LoVo (cell line): ENCODE measurements at regions not wholly inside any gene's neighbourhood (a gene's known extent, or its start where the extent isn't known, plus 50 kb on each side); places are given as distances from the start of the nearest gene placed in this dataset.

Experiments used
- DNase-seq: peaks from one replicate; pipeline ENCODE4 v3.0.0-alpha.2; 2016; ENCODE audit warnings: low spot score

DNA sequence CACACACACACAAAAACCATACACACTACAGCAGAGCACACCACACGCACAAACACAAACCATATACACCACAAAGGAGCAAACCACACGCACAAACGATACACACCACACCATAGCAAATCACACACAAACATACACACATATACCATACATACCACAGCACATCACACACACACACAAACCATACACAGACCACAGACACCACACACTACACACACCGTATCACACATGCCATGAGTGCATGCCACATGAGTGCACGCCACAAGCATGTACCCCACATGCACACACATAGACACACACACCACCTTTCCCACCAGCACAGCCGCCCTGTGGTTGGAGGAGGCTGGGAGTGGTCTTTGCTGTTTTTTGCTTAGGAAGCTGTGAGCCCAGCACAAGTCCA lies 517.1 kb upstream of the MYT1L start:
- DNase-seq = no peak

DNA sequence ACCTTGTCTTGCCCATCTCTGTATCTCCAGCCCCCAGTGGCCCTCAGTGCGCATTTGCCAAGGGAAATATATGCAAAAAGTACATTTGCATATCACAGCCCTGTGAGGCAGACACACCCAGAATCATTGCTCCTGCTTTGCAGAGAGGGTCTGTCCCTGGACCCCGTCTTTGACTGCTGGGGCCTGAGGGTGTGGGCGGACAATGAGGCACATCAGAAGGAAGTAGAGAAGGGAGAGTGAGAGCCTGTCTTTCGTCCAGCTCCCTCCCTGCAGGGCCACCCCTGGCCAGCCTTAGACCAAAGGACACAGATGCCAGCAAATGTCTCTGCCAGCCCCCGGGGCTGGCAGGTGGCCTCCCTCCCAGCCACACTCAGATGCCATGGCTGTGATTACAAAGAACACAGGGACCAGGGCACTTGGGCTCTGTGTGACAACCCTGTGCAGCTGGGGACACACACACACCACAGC lies 516.2 kb upstream of the MYT1L start:
- DNase-seq = no peak

DNA sequence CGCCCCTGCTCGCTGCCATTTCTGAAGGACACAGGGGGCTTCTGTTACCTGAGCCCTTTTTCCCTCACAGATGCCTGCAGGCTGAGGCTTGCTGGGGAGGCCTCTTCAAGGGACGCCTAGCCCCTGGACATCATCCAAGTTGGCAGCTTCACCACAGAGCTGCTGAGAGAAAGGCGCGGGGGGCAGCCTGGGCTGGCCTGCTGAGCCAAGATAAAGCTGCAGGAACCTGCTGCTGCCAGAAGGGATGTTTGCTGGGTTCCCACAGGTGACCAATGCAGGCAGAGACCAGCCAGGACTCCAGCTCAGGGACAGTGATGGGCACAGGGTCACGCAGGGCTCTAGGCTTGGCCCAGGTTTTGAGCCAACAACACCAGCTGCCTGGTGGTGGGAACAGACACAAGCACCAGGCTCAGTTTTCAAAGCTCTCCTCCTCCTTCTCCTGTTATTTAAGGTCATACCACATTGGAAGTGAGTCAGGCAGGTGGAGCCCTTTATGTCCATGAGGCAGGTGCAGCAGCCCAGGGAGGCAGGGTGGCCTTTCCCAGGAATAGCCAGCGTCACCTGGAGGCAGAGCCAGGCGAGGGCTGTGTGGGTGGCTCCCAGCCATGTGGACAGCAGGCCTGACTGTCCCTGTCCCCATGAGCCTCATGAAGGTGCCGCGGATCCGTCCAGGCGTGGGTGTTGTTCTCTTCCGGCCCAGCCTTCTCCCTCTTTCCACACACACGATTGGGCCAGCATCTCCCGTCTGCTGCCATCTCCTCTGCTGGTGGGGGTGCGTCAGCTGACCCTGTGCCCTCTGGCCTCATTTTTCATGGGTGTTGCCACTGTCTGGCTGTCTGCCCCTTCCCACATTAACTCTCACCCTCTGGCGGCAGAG lies 515.5 kb upstream of the MYT1L start:
- DNase-seq = no peak

DNA sequence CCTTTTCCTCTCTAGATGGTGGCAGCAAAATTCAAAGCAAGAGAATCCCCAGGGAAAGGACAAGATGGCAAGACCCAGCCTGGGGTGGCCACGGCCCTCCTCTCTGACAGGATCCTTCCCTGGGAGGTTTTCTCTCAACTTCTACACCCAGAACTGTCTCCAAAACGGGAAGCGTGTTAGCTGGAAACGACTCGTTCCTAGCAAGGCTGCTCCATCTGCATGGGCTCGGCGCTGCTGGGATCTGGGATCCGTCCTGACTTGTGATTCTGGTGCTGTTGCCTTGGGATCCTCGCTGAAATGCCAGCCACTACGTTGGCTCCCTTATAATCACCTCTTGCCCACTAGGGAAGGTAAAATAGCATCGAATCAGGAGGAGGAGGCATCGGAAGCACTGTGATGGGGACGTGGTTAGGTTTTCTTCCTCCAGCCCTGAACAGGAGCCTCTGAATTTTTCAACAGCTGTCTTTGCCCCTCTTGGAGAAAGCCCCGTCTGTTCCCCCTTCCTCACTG lies 514.8 kb upstream of the MYT1L start:
- no peak for DNase-seq

DNA sequence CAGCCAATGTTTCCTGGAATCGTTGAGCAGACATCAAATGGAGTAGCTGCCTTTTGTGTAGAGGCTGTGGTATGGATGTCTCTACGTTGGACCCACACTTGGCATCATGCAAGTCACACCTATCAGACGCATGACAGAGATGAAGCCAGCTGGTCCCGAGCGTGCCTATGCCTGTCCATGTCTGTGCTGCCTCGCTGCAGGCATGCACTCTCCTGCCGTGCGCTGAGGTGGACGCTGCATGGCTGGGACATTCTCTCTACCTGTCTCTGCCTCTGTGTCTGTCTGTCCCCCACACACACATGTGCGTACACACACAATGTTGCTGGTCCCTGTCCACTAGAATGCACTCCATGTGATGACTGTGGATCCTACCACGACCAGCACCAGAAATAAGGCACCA lies 514.2 kb upstream of the MYT1L start:
- DNase-seq = no peak

DNA sequence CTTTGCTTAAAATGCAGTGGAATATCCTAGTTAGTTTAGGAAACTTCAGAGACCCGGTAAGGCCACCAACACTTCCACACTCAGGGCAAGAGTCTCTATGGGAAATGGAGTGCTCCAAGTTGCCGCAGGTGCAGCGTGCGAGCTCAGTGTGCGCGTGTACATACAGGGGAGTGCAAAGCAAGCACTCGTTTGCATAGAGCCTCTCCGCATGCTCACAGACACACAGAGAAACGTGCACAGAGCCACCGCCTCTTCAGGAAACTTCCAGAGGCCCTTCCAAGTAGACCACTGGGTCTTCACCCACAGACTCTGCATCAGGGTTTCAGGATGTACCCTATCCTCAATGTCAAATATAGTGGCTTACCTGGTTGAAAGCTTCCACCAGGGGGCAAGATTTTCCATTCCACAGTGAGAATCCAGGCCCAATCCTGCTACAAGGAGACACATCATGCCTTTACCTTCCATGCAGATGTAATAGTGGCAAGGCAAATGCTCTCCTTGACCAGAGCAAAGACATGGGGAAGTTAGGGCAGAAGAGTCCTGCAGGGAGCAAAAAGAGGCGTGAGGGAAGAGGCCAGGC lies 513.0 kb upstream of the MYT1L start:
- DNase-seq = no peak

DNA sequence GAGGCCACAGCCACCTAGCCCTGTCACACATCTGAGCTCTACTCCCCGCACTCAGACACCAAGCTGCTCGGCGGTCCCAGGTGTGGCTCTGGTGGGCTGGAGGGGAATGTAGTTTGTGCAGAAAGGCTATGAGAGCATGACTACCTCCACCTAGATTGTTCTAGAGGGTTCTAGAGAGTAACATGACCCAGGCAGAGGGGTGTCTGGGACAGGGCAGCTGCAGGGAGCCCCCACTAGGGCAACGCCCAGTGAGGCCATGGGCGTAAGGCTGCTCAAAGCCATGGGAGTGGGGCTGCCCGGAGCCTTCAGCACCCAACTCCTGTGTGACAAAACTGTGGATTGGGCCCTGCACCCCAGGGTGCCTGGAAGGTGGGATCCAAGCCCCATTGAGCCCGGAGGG lies 511.4 kb upstream of the MYT1L start:
- no peak for DNase-seq

DNA sequence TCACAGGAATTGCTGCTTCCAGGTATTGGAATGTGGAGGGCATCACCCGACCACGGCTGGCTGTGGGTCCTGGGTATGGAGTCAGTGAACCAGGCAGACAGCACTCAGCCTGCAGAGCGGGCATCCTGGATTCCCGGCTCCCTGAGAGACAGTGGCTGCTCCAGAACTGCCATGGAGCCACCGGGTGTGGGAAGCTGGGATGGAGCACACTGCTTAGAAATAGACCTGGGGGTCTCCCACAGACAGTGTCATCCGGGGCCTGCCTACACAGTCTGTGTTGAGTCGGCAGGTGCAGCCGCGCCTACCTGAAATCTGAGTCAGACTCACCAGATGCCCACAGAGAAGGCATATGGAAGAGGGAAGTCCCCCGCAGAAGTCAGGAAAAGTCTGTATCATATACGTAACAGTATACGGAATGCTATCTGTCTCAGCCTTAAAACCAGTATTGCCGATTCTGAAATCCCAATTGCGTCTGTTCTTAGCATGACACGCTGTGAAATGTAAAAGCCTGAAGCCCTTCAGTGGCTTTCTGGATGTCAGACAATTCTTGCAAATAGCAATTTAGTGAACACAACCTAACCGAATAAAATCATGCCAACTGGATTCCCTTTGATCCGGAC lies 509.7 kb upstream of the MYT1L start:
- no peak for DNase-seq

DNA sequence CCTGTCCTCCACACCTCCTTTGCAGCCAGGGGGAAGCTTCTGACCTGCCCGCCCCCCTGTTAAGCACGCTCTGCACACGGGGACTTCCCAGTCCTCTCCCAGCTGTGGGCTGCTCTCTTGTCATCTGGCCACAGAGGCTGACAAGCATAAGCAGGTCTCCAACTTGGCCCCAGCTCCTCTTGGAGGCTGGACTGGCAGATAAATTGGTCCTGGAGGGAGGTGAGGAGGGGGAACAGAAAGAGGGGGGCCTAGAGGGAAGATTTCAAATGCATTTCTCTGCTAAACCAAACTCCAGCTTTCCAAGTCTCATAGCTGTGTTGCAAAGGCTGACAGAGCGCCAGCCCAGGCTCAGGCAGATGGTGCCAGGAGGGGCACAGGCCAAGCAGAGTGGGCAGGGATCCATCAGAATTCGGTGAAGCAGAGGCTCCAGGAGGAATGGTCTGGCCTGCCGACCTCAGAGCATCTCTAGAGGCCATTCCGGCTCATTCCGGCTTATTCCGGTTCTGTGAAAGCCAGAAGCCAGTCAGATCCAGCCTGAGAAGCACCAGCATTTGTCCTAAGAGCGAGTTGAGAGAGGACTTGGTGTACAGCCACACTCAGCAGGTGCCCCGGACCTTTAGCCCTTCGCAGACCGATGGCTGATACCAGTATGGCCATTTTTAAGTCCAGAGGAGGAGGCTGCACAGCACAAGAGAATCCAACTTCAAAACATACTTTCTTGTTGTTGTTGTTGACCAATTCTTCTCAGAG lies 508.9 kb upstream of the MYT1L start:
- DNase-seq = no peak

DNA sequence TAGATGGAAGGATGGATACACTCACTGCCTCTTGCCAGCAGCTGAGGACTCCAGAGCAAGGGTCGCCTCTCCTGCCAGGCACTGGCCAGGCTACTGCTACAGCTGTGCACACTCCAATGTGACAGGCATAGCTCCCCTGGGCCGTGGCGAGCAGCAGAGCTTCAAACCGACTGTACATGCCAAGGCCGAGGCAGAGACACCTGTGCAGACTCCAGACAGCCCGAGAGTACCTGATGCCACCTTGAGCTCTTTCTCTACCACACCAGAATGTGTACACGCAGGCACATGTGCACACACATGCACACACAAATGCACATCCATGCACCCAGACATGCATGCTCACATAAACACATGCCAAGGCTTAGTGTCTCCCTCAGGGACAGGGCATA lies 508.3 kb upstream of the MYT1L start:
- no peak for DNase-seq

DNA sequence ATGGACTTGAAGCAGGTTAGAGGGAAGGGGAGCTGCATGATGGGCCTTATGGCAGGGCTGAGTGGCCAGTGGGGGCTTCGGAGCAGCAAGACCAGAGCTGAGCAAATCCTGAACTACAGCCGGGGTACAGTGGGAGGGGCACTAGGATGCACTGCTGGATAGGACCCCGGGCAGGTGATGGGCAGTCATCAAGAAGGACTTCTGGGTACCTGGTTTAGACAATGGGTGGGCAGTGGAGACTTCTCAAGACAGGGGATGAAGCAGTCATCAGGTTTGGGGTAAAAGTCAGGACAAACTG lies 507.4 kb upstream of the MYT1L start:
- DNase-seq = no peak

DNA sequence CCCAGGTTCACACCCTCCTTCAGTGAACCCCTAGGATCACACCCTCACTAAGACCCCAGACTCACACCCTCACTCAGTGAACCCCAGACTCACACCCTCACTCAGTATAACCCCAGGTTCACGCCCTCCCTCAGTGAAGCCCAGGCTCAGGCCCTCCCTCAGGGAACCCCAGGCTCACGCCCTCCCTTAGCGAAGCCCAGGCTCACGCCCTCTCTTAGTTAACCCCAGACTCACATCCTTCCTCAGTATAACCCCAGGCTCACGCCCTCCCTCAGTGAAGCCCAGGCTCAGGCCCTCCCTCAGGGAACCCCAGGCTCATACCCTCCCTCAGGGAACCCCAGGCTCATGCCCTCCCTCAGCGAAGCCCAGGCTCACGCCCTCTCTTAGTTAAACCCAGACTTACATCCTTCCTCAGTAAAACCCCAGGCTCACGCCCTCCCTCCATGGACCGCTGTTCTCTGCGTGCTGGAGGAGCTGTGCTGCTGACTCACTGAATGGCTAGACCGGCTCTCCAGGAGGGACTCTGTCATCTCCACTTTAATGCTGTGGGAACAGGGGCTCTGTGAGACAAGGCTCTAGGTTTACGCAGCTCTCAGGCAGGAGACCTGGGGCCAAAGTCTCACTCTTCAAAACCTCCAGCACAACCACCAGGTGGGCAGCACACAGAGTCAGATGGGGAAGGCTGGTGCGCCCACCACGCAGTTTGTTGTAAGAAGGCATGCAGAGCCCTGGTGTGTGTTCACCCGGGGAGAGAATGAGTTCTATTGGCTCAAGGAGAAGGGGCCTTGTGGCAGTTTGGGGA lies 506.9 kb upstream of the MYT1L start:
- DNase-seq = no peak

DNA sequence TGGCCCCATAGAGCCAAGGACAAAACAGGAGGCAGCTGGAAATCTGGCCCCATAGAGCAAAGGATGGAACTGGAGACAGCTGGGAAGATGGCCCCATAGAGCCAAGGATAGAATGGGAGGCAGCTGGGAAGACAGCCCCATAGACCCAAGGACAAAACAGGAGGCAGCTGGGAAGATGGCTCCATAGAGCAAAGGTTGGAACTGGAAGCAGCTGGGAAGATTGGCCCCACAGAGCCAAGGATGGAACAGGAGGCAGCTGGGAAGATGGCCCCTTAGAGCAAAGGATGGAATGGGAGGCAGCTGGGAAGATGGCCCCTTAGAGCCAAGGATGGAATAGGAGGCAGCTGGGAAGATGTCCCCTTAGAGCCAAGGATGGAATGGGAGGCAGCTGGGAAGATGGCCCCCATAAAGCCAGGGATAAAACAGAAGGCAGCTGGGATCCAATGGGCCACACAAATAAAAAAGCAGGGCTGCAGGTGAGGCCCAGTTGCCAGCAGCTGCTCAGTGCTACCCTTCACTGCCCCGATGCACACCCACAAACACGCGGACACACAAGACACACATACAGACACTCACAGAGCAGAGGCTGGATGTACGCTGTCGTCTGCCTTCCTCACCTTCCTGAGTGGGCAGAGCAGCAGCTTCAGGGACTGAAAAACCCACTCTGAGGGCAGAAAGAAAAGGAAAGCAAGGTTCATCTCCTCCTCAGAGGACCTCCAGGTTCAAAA lies 505.4 kb upstream of the MYT1L start:
- no peak for DNase-seq

DNA sequence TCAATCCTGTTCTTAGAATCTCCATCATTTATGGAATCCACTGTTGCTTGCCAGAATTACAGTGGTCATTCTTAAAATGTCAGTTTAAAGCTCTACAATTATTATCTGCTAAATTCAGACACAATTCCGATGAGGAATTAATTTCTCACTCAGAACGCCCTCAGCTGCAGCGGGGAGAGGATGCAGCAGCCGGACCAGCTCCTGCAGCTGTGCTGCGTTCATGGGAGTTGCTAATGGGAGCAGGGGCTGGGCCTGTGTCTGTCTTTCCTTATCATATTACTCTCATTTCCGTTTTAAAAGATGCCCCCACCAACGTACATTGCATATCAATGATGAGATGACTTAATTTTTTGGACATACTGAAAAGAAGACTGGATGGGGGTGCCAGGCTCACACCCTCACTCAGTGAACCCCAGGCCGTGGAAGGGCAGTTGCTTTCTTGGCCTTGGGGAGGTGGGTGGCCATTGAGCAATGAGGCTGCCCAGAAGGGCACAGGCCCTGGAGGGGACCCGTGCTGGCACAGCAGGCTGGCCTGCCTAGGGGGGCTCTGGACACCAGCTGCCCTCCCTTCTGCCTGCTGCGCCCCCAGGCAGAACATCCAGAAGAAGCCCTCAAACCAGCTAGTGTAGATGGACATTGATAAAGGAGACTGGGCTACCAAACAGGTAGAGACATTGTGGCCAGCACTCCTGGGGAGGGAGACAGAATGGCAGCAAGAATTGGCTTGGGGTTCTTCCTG lies 503.6 kb upstream of the MYT1L start:
- DNase-seq = no peak

DNA sequence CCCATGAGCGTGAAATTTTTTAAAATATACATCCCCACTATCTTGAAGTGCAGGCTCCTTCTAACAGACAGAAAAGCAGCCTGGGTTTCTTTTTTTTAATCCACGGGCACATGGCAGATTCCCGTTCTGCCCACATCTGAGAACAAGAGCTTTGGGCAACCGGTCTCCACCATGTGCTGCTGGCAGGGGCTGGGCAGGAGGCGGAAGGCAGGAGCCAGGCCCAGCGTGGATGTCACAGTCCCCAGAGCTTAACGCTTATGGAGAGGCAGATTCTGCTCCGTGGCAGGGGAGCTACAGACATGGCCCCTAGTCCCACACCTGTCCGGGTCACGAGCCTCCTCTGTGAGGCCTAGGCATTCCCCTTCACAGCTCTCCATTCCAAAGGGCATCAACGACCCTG lies 503.0 kb upstream of the MYT1L start:
- DNase-seq = no peak

DNA sequence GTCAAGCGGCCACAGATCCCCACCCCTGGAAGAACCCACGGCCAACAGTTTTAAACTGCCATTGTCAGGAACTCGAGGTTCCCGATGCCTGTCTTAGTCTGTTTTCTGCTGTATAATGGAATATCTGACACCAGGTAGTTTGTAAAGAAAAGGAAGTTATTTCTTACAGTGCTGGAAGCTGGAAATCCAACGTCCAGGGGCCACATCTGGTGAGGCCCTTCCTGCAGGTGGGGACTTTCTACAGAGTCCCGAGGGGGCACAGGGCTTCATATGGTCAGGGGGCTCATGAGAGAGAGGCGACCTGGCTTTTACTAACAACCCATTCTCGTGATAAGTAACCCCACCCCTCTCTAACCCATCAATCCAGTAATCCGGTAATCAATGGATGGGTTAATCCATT lies 501.6 kb upstream of the MYT1L start:
- no peak for DNase-seq

DNA sequence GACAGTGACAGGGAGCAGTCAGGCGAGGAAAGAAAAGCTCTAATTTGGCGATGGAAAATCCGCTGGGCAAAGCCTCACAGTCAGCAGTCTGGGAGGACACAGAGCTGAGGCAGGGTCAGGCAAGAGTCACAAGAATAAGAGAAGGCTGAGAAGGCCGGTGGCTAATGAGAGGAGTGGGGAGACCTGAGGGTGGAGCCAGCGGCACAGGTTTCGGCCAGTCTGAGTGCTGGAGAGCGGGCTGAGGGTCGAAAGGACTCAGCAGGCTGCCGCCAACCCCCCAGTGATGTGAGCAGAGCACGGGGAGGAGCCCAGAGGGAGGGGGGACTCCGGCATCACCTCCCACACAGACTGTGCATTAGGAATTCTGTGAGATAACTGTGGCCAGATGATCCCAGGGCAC lies 500.6 kb upstream of the MYT1L start:
- no peak for DNase-seq

DNA sequence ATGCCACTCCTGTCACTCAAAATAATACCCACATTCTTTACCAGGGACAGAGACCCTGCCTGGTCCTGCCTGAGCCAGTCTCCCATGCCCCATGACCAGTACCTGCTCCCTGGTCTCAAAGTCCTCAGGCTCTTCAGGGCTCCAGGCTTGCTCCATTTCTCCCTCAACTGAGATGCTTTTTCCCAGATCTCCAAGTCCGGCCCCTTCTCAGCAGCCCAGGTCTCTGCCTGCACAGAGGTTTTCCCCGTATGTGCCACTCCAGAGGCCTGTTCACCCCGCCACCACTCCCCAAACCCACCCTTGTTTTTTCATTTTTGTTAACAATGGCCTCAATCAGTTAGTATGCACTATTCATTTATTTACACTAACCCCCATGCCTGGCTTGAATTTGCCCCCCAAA lies 499.5 kb upstream of the MYT1L start:
- DNase-seq = no peak

DNA sequence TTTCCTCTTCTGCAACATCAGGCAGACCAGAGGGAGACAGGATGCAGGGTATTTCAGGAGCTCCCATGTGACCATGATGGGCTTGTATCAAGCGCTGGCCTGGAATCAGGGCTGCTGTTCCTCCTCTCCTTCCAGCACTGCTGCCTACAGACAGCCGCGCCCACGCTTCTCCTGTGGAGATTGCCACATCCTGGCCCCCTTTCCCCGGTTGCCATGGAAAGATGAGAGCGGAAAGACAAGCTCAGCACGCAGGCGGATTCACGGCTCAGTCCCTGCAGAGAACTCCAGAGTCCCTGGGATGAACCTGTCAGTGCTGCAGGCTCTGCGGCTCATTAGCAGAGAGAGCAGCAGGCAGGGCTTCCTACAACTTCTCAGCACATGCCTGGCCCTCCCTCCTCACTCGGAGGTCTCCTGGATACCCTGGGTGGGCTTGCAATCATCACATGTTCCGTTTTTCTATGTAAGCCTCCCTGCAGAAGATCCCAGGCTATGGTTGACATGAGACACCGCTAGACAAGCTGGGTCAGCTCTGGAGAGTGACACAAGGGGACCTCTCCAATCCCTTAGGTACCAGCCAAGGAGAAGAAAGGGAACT lies 497.8 kb upstream of the MYT1L start:
- no peak for DNase-seq

DNA sequence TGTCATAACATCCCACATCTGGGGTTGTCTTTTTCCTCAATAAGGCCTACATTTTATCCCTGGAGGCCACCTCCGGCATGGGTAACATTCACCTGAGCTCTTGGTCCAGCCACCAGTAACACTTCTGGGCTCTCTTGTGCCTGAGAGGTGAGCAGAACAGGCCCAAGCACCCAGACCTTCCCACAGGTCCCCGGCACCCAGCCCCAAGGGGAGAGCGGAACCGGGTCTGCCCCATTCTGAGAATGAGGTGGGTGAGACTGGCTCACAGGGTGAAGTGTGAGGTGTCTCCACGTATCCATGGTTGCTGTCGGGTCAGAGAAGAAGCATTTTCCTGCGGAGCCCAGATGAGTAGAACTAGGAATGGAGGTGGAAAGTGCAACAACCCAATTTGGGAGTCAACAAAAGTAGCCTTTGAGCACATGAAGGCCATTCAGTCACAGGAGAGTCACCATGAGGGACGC lies 496.7 kb upstream of the MYT1L start:
- DNase-seq = no peak
